ENCODE measurements at regions not wholly inside any gene's neighbourhood (a gene's known extent, or its start where the extent isn't known, plus 50 kb on each side); places are given as distances from the start of the nearest gene placed in this dataset.

GRCh38 chr12:89817501-89818226 lies 109.0 kb upstream of the ATP2B1 start:
- Histone ChIP-seq H2BK15ac (ENCODE audit: low read depth, low read length) (no peak overlapping the region), H4K5ac (ENCODE audit: insufficient read length, low read depth, low read length) (no peak overlapping the region), H3K4me2 (ENCODE audit: insufficient read depth, insufficient read length, low read length) (no peak overlapping the region), H4K8ac (replicated peaks; ENCODE audit: insufficient read length, low read depth, low read length) (no peak overlapping the region), H3K79me2 (ENCODE audit: insufficient read depth, low read length) (no peaks in the 10 kb centered on the region), H3K23ac (ENCODE audit: insufficient read length, low read depth, low read length) (no peak overlapping the region), H3K4ac (ENCODE audit: low read depth, low read length) (no peak overlapping the region), H2BK5ac (ENCODE audit: insufficient read length, low read length) (no peak overlapping the region), H2BK120ac (ENCODE audit: low read depth, low read length, poor library complexity, severe bottlenecking) (no peak overlapping the region), H2AFZ (ENCODE audit: low read length) (no peak overlapping the region), H3K56ac (ENCODE audit: insufficient read length, low read depth, low read length) (no peak overlapping the region), H3K23me2 (ENCODE audit: insufficient read length, low read depth, low read length, poor library complexity, severe bottlenecking) (no peaks in the 10 kb centered on the region), H3K18ac (ENCODE audit: insufficient read length, low read depth, low read length) (no peak overlapping the region), H3K14ac (ENCODE audit: insufficient read depth, low read length) (no peak overlapping the region), H2BK12ac (ENCODE audit: insufficient read length, low read depth, low read length) (no peak overlapping the region), H3K79me1 (ENCODE audit: insufficient read depth, low read depth, low read length, poor library complexity, severe bottlenecking) (no peaks in the 10 kb centered on the region), H3K9me3 (ENCODE audit: control insufficient read depth, low read depth, low read length) (no peaks in the 10 kb centered on the region), H4K20me1 (ENCODE audit: control insufficient read depth, insufficient read depth, insufficient read length) (no peaks in the 10 kb centered on the region), H3K9ac (ENCODE audit: extremely low read depth, insufficient read length, low read length) (no peak overlapping the region), H2AK5ac (ENCODE audit: insufficient read length, low read length) (no peak overlapping the region), H3K4me1 (ENCODE audit: insufficient read depth, low read length) (0 out of 2 replicates have a peak, but pooled peaks cover 3% of the 10 kb centered on the region), H3K27ac (ENCODE audit: insufficient read length, low read depth, low read length) (no peak overlapping the region), H2BK20ac (ENCODE audit: low read depth, low read length, poor library complexity, severe bottlenecking) (no peak overlapping the region), H3K27me3 (ENCODE audit: insufficient read depth, low read length) (no peaks in the 10 kb centered on the region), H3T11ph (ENCODE audit: low read length) (no peak overlapping the region), H4K91ac (ENCODE audit: insufficient read length, low read depth, low read length) (no peak overlapping the region)
- H3K36me3 Mint-ChIP-seq (ENCODE audit: insufficient read depth in 1 of 3, low read depth in 3 of 3), result no peaks in the 10 kb centered on the region
- no peaks in the 10 kb centered on the region for H3K9me3 Mint-ChIP-seq
- H3K27me3 Mint-ChIP-seq (ENCODE audit: low read depth), result no peaks in the 10 kb centered on the region
- no CpG with 5 or more reads among the region's 2 CpGs for WGBS (ENCODE audit: extremely low coverage, insufficient read length, low lambda C conversion rate)
- H3K4me3 Mint-ChIP-seq, result no peak overlapping the region
- TF ChIP-seq CTCF (conservative IDR thresholded peaks at IDR 0.05), result no peak
- H3K27ac Mint-ChIP-seq, result no peak overlapping the region
- H3K4me1 Mint-ChIP-seq, result peaks cover 4 to 5% of the 10 kb centered on the region in 2 experiments
- DNase-seq, result no peak

All from H9 (cell line).